Caco-2 (cell line): ENCODE measurements at regions not wholly inside any gene's neighbourhood (a gene's known extent, or its start where the extent isn't known, plus 50 kb on each side); places are given as distances from the start of the nearest gene placed in this dataset.

Experiments used
- BruUV-seq: library from RNA; stranded (reverse); fragments of 400-500 nt; replicated peaks from 2 replicates; lab custom pipeline; 2021; lab: Mats Ljungman, UMichigan
- CTCF ChIA-PET: fragments of 300-600 bp; sonication (Branson Sonifier 250); formaldehyde crosslinking; loops from one replicate; lab custom pipeline; 2022; ENCODE audit warnings: antibody characterized with exemption; lab: Charles Lee
- POLR2A ChIA-PET: fragments of 300-600 bp; sonication (Branson Sonifier 250); formaldehyde crosslinking; loops from one replicate; lab custom pipeline; 2022; ENCODE audit warnings: antibody characterized with exemption; lab: Charles Lee
- DNase-seq, 2 experiments: peaks; one replicate each; pipeline versions ENCODE4 v3.0.0 to v3.0.0-alpha.2; 2020 to 2022
- H3K27me3 ChIP-seq: replicated peaks from 2 replicates; pipeline ENCODE4 v1.6.0; 2011; ENCODE audit warnings: low read length; ENCODE audit not compliant: control insufficient read depth, insufficient read depth
- H3K36me3 ChIP-seq: 2 replicates; pipeline ENCODE4 v1.5.1; 2011; ENCODE audit warnings: low read length; ENCODE audit not compliant: control insufficient read depth, insufficient read depth
- H3K4me1 ChIP-seq: fragments of 250-450 bp; sonication (Bioruptor Pico); 2 replicates; pipeline ENCODE4 v1.5.1; 2020; ENCODE audit warnings: mild to moderate bottlenecking
- H3K4me3 ChIP-seq: 2 replicates; pipeline ENCODE4 v1.5.1; 2011; ENCODE audit warnings: low read depth, mild to moderate bottlenecking, control low read depth, low read length
- H3K9me3 ChIP-seq: fragments of 250-450 bp; sonication (Bioruptor Pico); 2 replicates; pipeline ENCODE4 v1.5.1; 2020; ENCODE audit warnings: mild to moderate bottlenecking, moderate library complexity
- H3K27ac Mint-ChIP-seq: one replicate; pipeline ENCODE4 v1.8.0; 2022; ENCODE audit warnings: mixed read lengths; ENCODE audit not compliant: unreplicated experiment
- H3K27me3 Mint-ChIP-seq: one replicate; pipeline ENCODE4 v1.8.0; 2022; ENCODE audit warnings: mixed read lengths; ENCODE audit not compliant: insufficient read depth, unreplicated experiment
- H3K36me3 Mint-ChIP-seq: one replicate; pipeline ENCODE4 v1.8.0; 2022; ENCODE audit warnings: mild to moderate bottlenecking, mixed read lengths; ENCODE audit not compliant: insufficient read depth, unreplicated experiment
- H3K4me1 Mint-ChIP-seq: one replicate; pipeline ENCODE4 v1.8.0; 2022; ENCODE audit warnings: low read depth, mixed read lengths; ENCODE audit not compliant: unreplicated experiment
- H3K4me3 Mint-ChIP-seq: one replicate; pipeline ENCODE4 v1.8.0; 2022; ENCODE audit warnings: mild to moderate bottlenecking, moderate library complexity, mixed read lengths; ENCODE audit not compliant: unreplicated experiment
- H3K9me3 Mint-ChIP-seq: one replicate; pipeline ENCODE4 v1.8.0; 2022; ENCODE audit warnings: mixed read lengths; ENCODE audit not compliant: unreplicated experiment
- CTCF ChIP-seq, 2 experiments: fragments of 200-600 bp in 1 of 2; IDR thresholded peaks; 1 replicate in 1 of 2; 2 replicates in 1 of 2; pipeline versions ENCODE4 v1.5.1 to v1.8.0; 2011 to 2022; ENCODE audit warnings: antibody characterized with exemption in 1 of 2, control low read depth in 1 of 2, inconsistent platforms in 1 of 2, low read depth in 1 of 2, low read length in 1 of 2, mild to moderate bottlenecking in 1 of 2, moderate library complexity in 1 of 2; ENCODE audit not compliant: insufficient read depth in 1 of 2, severe bottlenecking in 1 of 2, unreplicated experiment in 1 of 2
- intact Hi-C: fragments of 100-400 bp; cut with micrococcal nuclease; formaldehyde crosslinking; loops from one replicate; pipeline ENCODE4 v1.10.0; 2022; ENCODE audit not compliant: unreplicated experiment

GRCh38 chr9:82209797-82210470 is 221.4 kb downstream of the SPATA31D1 start:
- Histone ChIP-seq H3K36me3 (no peaks in the 10 kb centered on the region), H3K9me3 (no peaks in the 10 kb centered on the region), H3K27me3 (no peaks in the 10 kb centered on the region), H3K4me3 (no peak overlapping the region), H3K4me1 (no peaks in the 10 kb centered on the region)
- TF ChIP-seq CTCF (IDR thresholded peaks at IDR 0.05; ENCODE audit: insufficient read depth in 1 of 2, low read depth in 1 of 2, low read length in 1 of 2, severe bottlenecking in 1 of 2, unreplicated experiment in 1 of 2) = no peak
- no peak for DNase-seq
- H3K27me3 Mint-ChIP-seq = no peaks in the 10 kb centered on the region
- H3K4me1 Mint-ChIP-seq = no peaks in the 10 kb centered on the region
- H3K36me3 Mint-ChIP-seq = no peaks in the 10 kb centered on the region
- no peak overlapping the region for H3K27ac Mint-ChIP-seq
- no TSS peak for BruUV-seq
- no peaks in the 10 kb centered on the region for H3K9me3 Mint-ChIP-seq
- H3K4me3 Mint-ChIP-seq = no peak overlapping the region
- intact Hi-C loops = no loop called here
- ChIA-PET CTCF (no interaction called here), POLR2A (no interaction called here)

- Histone ChIP-seq H3K36me3 (no peaks in the 10 kb centered on the region), H3K9me3 (no peaks in the 10 kb centered on the region), H3K4me1 (no peaks in the 10 kb centered on the region), H3K27me3 (no peaks in the 10 kb centered on the region), H3K4me3 (no peak overlapping the region)
- Mint-ChIP-seq H3K27me3 (peaks cover 5% of the 10 kb centered on the region), H3K4me1 (no peaks in the 10 kb centered on the region), H3K27ac (no peak overlapping the region), H3K9me3 (no peaks in the 10 kb centered on the region), H3K36me3 (no peaks in the 10 kb centered on the region), H3K4me3 (no peak overlapping the region)
- no peak for TF ChIP-seq CTCF (IDR thresholded peaks at IDR 0.05; ENCODE audit: insufficient read depth in 1 of 2, low read depth in 1 of 2, low read length in 1 of 2, severe bottlenecking in 1 of 2, unreplicated experiment in 1 of 2)
- ChIA-PET CTCF (no interaction called here), POLR2A (no interaction called here)
- intact Hi-C loops = no loop called here
- no TSS peak for BruUV-seq
- DNase-seq = no peak
Measured at GRCh38 chr9:82212885-82213284, 224.3 kb downstream of the SPATA31D1 start.

GRCh38 chr9:82216435-82216834 is 227.9 kb downstream of the SPATA31D1 start:
- TF ChIP-seq CTCF (IDR thresholded peaks at IDR 0.05; ENCODE audit: insufficient read depth in 1 of 2, low read depth in 1 of 2, low read length in 1 of 2, severe bottlenecking in 1 of 2, unreplicated experiment in 1 of 2) = no peak
- Mint-ChIP-seq H3K9me3 (no peaks in the 10 kb centered on the region), H3K27ac (no peak overlapping the region), H3K4me1 (no peaks in the 10 kb centered on the region), H3K36me3 (no peaks in the 10 kb centered on the region), H3K27me3 (peaks cover 5% of the 10 kb centered on the region), H3K4me3 (no peak overlapping the region)
- H3K27me3 ChIP-seq = no peaks in the 10 kb centered on the region
- no peaks in the 10 kb centered on the region for H3K9me3 ChIP-seq
- no peaks in the 10 kb centered on the region for H3K4me1 ChIP-seq
- no peak for DNase-seq
- ChIA-PET CTCF (no interaction called here), POLR2A (no interaction called here)
- intact Hi-C loops = no loop called here
- BruUV-seq = no TSS peak
- H3K4me3 ChIP-seq = no peak overlapping the region
- no peaks in the 10 kb centered on the region for H3K36me3 ChIP-seq
